ENCODE measurements at regions not wholly inside any gene's neighbourhood (a gene's known extent, or its start where the extent isn't known, plus 50 kb on each side); places are given as distances from the start of the nearest gene placed in this dataset.

DNA sequence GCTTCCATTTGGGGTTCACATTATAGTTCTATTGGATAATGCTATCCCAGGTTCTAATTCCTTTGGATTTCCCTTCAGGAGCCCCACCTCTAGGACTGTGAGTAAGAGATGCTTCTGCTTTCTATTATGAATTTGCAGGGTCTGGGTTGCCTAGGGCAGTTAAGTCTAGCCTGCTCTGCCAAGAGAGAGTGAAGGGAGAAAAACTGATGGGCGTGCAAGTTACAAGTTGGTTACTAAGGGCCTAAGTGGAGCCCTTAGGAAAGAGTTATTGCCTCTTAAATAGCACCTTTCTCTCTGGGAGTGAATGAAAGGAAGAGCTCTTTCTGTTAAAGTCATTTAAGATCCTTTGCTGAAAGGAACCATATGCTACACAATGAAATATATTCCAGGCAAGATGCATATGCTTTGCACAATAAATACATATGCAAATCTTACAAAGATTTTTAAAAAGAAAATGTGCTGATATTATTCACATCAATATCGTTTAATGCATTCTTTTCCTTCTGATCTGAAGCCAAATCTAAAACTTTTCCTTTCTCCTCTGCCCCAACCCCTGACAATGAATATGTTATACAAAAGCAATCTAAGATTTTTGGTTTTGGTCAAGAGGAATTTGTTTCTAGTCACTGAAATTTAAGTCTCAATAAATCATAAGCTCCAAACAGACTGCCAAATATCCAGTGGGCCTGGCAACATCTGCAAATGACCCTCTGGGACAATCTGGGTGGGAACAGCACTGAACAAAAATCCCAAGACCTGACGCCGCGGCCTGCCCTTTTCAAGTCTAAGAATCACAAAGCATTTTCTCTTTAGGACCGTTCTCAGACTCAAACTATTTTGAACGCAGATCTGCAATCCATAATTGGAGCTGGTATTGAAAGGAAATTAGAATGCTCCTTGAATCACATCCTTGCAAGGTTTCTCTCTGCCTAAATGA, 586.7 kb downstream of the ETNK1 start:
- TF ChIP-seq, protein P1, sequence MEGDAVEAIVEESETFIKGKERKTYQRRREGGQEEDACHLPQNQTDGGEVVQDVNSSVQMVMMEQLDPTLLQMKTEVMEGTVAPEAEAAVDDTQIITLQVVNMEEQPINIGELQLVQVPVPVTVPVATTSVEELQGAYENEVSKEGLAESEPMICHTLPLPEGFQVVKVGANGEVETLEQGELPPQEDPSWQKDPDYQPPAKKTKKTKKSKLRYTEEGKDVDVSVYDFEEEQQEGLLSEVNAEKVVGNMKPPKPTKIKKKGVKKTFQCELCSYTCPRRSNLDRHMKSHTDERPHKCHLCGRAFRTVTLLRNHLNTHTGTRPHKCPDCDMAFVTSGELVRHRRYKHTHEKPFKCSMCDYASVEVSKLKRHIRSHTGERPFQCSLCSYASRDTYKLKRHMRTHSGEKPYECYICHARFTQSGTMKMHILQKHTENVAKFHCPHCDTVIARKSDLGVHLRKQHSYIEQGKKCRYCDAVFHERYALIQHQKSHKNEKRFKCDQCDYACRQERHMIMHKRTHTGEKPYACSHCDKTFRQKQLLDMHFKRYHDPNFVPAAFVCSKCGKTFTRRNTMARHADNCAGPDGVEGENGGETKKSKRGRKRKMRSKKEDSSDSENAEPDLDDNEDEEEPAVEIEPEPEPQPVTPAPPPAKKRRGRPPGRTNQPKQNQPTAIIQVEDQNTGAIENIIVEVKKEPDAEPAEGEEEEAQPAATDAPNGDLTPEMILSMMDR (conservative IDR thresholded peaks at IDR 0.05; ENCODE audit: low read length), result no peak
- TF ChIP-seq EZH2phosphoT487 (IDR thresholded peaks at IDR 0.05; ENCODE audit: borderline replicate concordance, low read depth, low read length), result no peak
